Stomach (tissue), 4 donors: ENCODE measurements at regions not wholly inside any gene's neighbourhood (a gene's known extent, or its start where the extent isn't known, plus 50 kb on each side); places are given as distances from the start of the nearest gene placed in this dataset.
"Not testable (repeated sequence)": the region's sequence is repeated elsewhere in the genome, so short reads cannot be mapped to it uniquely, and the experiment has no call there.

Source experiments
- CTCF ChIP-seq, 7 experiments: fragments of 450-650 bp in 4 of 7; fragments of 200-600 bp in 3 of 7; sonication (generic) in 3 of 7; IDR thresholded peaks; one replicate each; pipeline ENCODE4 v1.5.1; 2016 to 2019; ENCODE audit warnings: antibody characterized with exemption in 7 of 7, control low read depth in 2 of 7, mild to moderate bottlenecking in 1 of 7
- EP300 ChIP-seq: sonication (generic); formaldehyde crosslinking; IDR thresholded peaks from one replicate; pipeline ENCODE4 v1.6.1; 2017; ENCODE audit warnings: antibody characterized with exemption
- POLR2A ChIP-seq, 4 donors: fragments of 450-650 bp; IDR thresholded peaks; one replicate each; pipeline ENCODE4 v1.6.1; 2016; ENCODE audit warnings: antibody characterized with exemption in 4 of 4, control low read depth in 2 of 4, mild to moderate bottlenecking in 1 of 4, moderate library complexity in 1 of 4

- not testable (repeated sequence) for TF ChIP-seq CTCF (IDR thresholded peaks at IDR 0.05); POLR2A (IDR thresholded peaks at IDR 0.05); EP300
Measured at GRCh38 chr2:66243809-66244208, 191.1 kb upstream of the MEIS1 start.
